GM12878 (cell line): ENCODE measurements at regions not wholly inside any gene's neighbourhood (a gene's known extent, or its start where the extent isn't known, plus 50 kb on each side); places are given as distances from the start of the nearest gene placed in this dataset.

Experiments
- ATAC-seq: fragments of 200-7000 bp; cut with Tn5 transposase; 3 replicates; pipeline ENCODE4 v1.9.1; 2020; ENCODE audit warnings: mild to moderate bottlenecking, moderate library complexity
- BruUV-seq: library from RNA; stranded (reverse); fragments of 400-500 nt; replicated peaks from 2 replicates; lab custom pipeline; 2021; lab: Mats Ljungman, UMichigan
- CTCF ChIA-PET: fragments of 300-600 bp; sonication (Branson Sonifier 250); formaldehyde crosslinking; extraction: SDS; loops from one replicate; lab custom pipeline; 2021; ENCODE audit warnings: inconsistent platforms; lab: Yijun Ruan, JAX
- POLR2A ChIA-PET: fragments of 350-600 bp; formaldehyde crosslinking; extraction: SDS; loops from one replicate; lab custom pipeline; 2021; ENCODE audit warnings: inconsistent platforms; lab: Charles Lee
- RAD21 ChIA-PET: fragments of 300-600 bp; sonication (Branson Sonifier 250); formaldehyde crosslinking; loops from one replicate; lab custom pipeline; 2023; ENCODE audit warnings: antibody characterized with exemption; ENCODE audit not compliant: unreplicated experiment; lab: Charles Lee
- SMC1A ChIA-PET: fragments of 300-600 bp; sonication (Branson Sonifier 250); formaldehyde crosslinking; loops from one replicate; lab custom pipeline; 2023; ENCODE audit not compliant: unreplicated experiment, uncharacterized antibody; lab: Charles Lee
- DNase-seq: peaks from one replicate; pipeline ENCODE4 v3.0.0-alpha.2; 2011; ENCODE audit warnings: low read depth, low spot score
- FAIRE-seq: peaks from 3 replicates; lab custom pipeline; 2011; peaks lifted over from hg19 to GRCh38; lab: Jason Lieb, UNC
- H2AFZ ChIP-seq: 2 replicates; pipeline ENCODE4 v1.6.0; 2011; ENCODE audit warnings: low read depth, low read length, control low read depth; ENCODE audit not compliant: control insufficient read depth
- H3K27ac ChIP-seq: 2 replicates; pipeline ENCODE4 v1.5.1; 2011; ENCODE audit warnings: control low read depth; ENCODE audit not compliant: control insufficient read depth, insufficient read depth
- H3K27me3 ChIP-seq, 2 experiments: replicated peaks in 1 of 2; 2 replicates each; pipeline versions ENCODE4 v1.6.0 to v1.6.1; 2011; ENCODE audit warnings: low read length in 1 of 2; ENCODE audit not compliant: control insufficient read depth in 2 of 2, insufficient read depth in 2 of 2
- H3K36me3 ChIP-seq, 2 experiments: 2 replicates each; pipeline ENCODE4 v1.5.1; 2011; ENCODE audit warnings: low read length in 1 of 2; ENCODE audit not compliant: control insufficient read depth in 2 of 2, insufficient read depth in 2 of 2
- H3K4me1 ChIP-seq: 2 replicates; pipeline ENCODE4 v1.6.1; 2011; ENCODE audit warnings: mild to moderate bottlenecking, low read length, moderate library complexity, mixed read lengths; ENCODE audit not compliant: control insufficient read depth, insufficient read depth
- H3K4me2 ChIP-seq: 2 replicates; pipeline ENCODE4 v1.6.0; 2011; ENCODE audit warnings: control low read depth; ENCODE audit not compliant: control insufficient read depth, insufficient read depth
- H3K4me3 ChIP-seq: fragments of 200-600 bp; sonication (generic); 2 replicates; pipeline ENCODE4 v1.5.1; 2016
- H3K79me2 ChIP-seq: 2 replicates; pipeline ENCODE4 v1.6.0; 2011; ENCODE audit warnings: low read length; ENCODE audit not compliant: control insufficient read depth, insufficient read depth
- H3K9ac ChIP-seq: 2 replicates; pipeline ENCODE4 v1.8.0; 2011; ENCODE audit warnings: low read length, control low read depth, mixed read lengths; ENCODE audit not compliant: control insufficient read depth, insufficient read depth
- H3K9me3 ChIP-seq: replicated peaks from 3 replicates; pipeline ENCODE4 v1.5.1; 2011; ENCODE audit warnings: mild to moderate bottlenecking, low read length; ENCODE audit not compliant: control insufficient read depth, insufficient read depth
- H4K20me1 ChIP-seq: 2 replicates; pipeline ENCODE4 v1.6.0; 2011; ENCODE audit not compliant: control insufficient read depth, insufficient read depth
- BRCA1 ChIP-seq: IDR thresholded peaks from 2 replicates; pipeline ENCODE4 v1.6.1; 2011; ENCODE audit warnings: low read depth, low read length, improper control_type of control experiment
- CEBPB ChIP-seq, 2 experiments: fragments of 150-350 bp in 1 of 2; IDR thresholded peaks; 2 replicates each; pipeline ENCODE4 v1.6.1; 2012 to 2014; ENCODE audit warnings: low read depth in 2 of 2, low read length in 2 of 2, borderline replicate concordance in 1 of 2, inconsistent platforms in 1 of 2
- CTCF ChIP-seq, 3 experiments: IDR thresholded peaks in 2 of 3; conservative IDR thresholded peaks in 1 of 3; 2 replicates each; pipeline ENCODE4 v1.5.1; 2011; ENCODE audit warnings: low read depth in 3 of 3, low read length in 3 of 3, mild to moderate bottlenecking in 3 of 3, control low read depth in 2 of 3, moderate library complexity in 2 of 3, inconsistent platforms in 1 of 3, mixed read lengths in 1 of 3; ENCODE audit not compliant: control insufficient read depth in 2 of 3, insufficient read depth in 1 of 3; ENCODE audit errors: extremely low read depth in 1 of 3
- EZH2 ChIP-seq: IDR thresholded peaks from 2 replicates; pipeline ENCODE4 v1.6.1; 2012; ENCODE audit warnings: low read depth, mild to moderate bottlenecking, control low read depth, inconsistent platforms, low read length, borderline replicate concordance; ENCODE audit not compliant: control insufficient read depth
- FOXK2 ChIP-seq: fragments of 450-650 bp; IDR thresholded peaks from 2 replicates; pipeline ENCODE4 v1.6.1; 2017; ENCODE audit warnings: mild to moderate bottlenecking, moderate library complexity
- HCFC1 ChIP-seq: fragments of 150-350 bp; IDR thresholded peaks from 2 replicates; pipeline ENCODE4 v1.6.1; 2014; ENCODE audit warnings: low read length
- KDM1A ChIP-seq: fragments of 200-600 bp; sonication (generic); IDR thresholded peaks from 2 replicates; pipeline ENCODE4 v1.6.1; 2016; ENCODE audit warnings: borderline replicate concordance
- NFIC ChIP-seq: IDR thresholded peaks from 2 replicates; pipeline ENCODE4 v1.6.1; 2012; ENCODE audit warnings: low read depth, mild to moderate bottlenecking, inconsistent platforms, low read length, moderate library complexity
- RAD21 ChIP-seq: IDR thresholded peaks from 2 replicates; pipeline ENCODE4 v1.6.1; 2011; ENCODE audit warnings: mild to moderate bottlenecking, low read depth, low read length, moderate library complexity; ENCODE audit not compliant: insufficient read depth
- SREBF1 ChIP-seq: IDR thresholded peaks from 2 replicates; pipeline ENCODE4 v1.6.1; 2012; ENCODE audit warnings: mild to moderate bottlenecking, low read length
- TCF12 ChIP-seq: IDR thresholded peaks from 2 replicates; pipeline ENCODE4 v1.6.1; 2011; ENCODE audit warnings: low read depth, mild to moderate bottlenecking, low read length
- ZBTB40 ChIP-seq: fragments of 450-650 bp; IDR thresholded peaks from 2 replicates; pipeline ENCODE4 v1.6.1; 2016; ENCODE audit warnings: mild to moderate bottlenecking, moderate library complexity, borderline replicate concordance
- WGBS: methylation state at CpG from one replicate; pipeline ENCODE4 v1.1.6; 2016; ENCODE audit warnings: low lambda C conversion rate; ENCODE audit not compliant: insufficient replicate concordance, insufficient coverage; ENCODE audit errors: missing lambda C conversion rate; 5-methylcytosine and 5-hydroxymethylcytosine counted together
- in situ Hi-C: fragments of 300-500 bp; cut with MboI; formaldehyde crosslinking; loops from 9 replicates; pipeline ENCODE4 v1.14.3; 2018; ENCODE audit warnings: mixed read lengths
- intact Hi-C: fragments of 100-400 bp; cut with micrococcal nuclease; formaldehyde crosslinking; loops from one replicate; pipeline ENCODE4 v1.14.2; 2022; ENCODE audit not compliant: unreplicated experiment

GRCh38 chr5:40171971-40172370 lies 507.7 kb upstream of the PTGER4 start:
- no peak for FAIRE-seq
- CTCF ChIA-PET = no interaction called here
- Histone ChIP-seq H3K9ac (no peak overlapping the region), H3K4me2 (no peak overlapping the region), H3K79me2 (no peaks in the 10 kb centered on the region), H3K27me3 (no peaks in the 10 kb centered on the region), H3K4me3 (no peak overlapping the region), H3K4me1 (no peaks in the 10 kb centered on the region), H3K36me3 (no peaks in the 10 kb centered on the region), H4K20me1 (no peaks in the 10 kb centered on the region), H3K9me3 (no peaks in the 10 kb centered on the region; the same call in 2 of the 3 replicates), H2AFZ (no peak overlapping the region), H3K27ac (no peak overlapping the region)
- ATAC-seq = no peak
- BruUV-seq = no TSS peak
- in situ Hi-C loops (no loop called here), intact Hi-C loops (no loop called here)
- no peak for DNase-seq
- SMC1A ChIA-PET = no interaction called here
- RAD21 ChIA-PET = no interaction called here
- no peak for TF ChIP-seq ZBTB40
- TF ChIP-seq FOXK2 = no peak
- TF ChIP-seq BRCA1 = no peak
- no peak for TF ChIP-seq NFIC
- TF ChIP-seq KDM1A = no peak
- TF ChIP-seq EZH2 = no peak
- TF ChIP-seq HCFC1 = no peak
- TF ChIP-seq TCF12 = no peak
- no peak for TF ChIP-seq CTCF (IDR thresholded peaks at IDR 0.05 in 2 of 3, conservative IDR thresholded peaks at IDR 0.05 in 1 of 3; ENCODE audit: control insufficient read depth in 2 of 3, extremely low read depth in 1 of 3, insufficient read depth in 1 of 3, low read depth in 3 of 3, low read length in 3 of 3)
- no peak for TF ChIP-seq SREBF1
- no peak for TF ChIP-seq CEBPB (IDR thresholded peaks at IDR 0.05; ENCODE audit: borderline replicate concordance in 1 of 2, low read depth in 2 of 2, low read length in 2 of 2)
- TF ChIP-seq RAD21 = no peak
- POLR2A ChIA-PET = no interaction called here
- 31% methylated on average over 2 of the region's 2 CpGs for WGBS
